NCI-H2196 treated with DMSO at 0.1 percent for 48 hours (cell line): ENCODE measurements at regions not wholly inside any gene's neighbourhood (a gene's known extent, or its start where the extent isn't known, plus 50 kb on each side); places are given as distances from the start of the nearest gene placed in this dataset.
"Not testable (repeated sequence)": the region's sequence is repeated elsewhere in the genome, so short reads cannot be mapped to it uniquely, and the experiment has no call there.

Experiments
- DNase-seq: peaks from one replicate; lab custom pipeline; 2025; ENCODE audit not compliant: unreplicated experiment; lab: John Stamatoyannopoulos, UW

GRCh38 chr13:97856304-97856675, 97.2 kb upstream of the IPO5 start:
- no peak for DNase-seq

- no peak for DNase-seq
These were observed 95.3 kb upstream of the IPO5 start for GRCh38 chr13:97858161-97858560.

GRCh38 chr13:97866346-97866745, 87.1 kb upstream of the IPO5 start:
- no peak for DNase-seq

- DNase-seq, result no peak
These were observed 86.7 kb upstream of the IPO5 start for GRCh38 chr13:97866751-97867150.

- no peak for DNase-seq
These were observed 80.1 kb upstream of the IPO5 start for GRCh38 chr13:97873398-97873797.

- DNase-seq, result no peak
These were observed 78.3 kb upstream of the IPO5 start for GRCh38 chr13:97875218-97875617.

- no peak for DNase-seq
These were observed 77.6 kb upstream of the IPO5 start for GRCh38 chr13:97875911-97876310.

GRCh38 chr13:97878431-97879375, 74.8 kb upstream of the IPO5 start:
- peak; percentile 2 for DNase-seq

GRCh38 chr13:97879646-97880310, 73.7 kb upstream of the IPO5 start:
- DNase-seq, result no peak

- no peak for DNase-seq
These were observed 73.2 kb upstream of the IPO5 start for GRCh38 chr13:97880311-97880675.

- DNase-seq, result no peak
These were observed 71.9 kb upstream of the IPO5 start for GRCh38 chr13:97881556-97881955.

GRCh38 chr13:97883396-97883795, 70.1 kb upstream of the IPO5 start:
- no peak for DNase-seq

- no peak for DNase-seq
These were observed 68.6 kb upstream of the IPO5 start for GRCh38 chr13:97884707-97885468.

GRCh38 chr13:97885641-97886040, 67.8 kb upstream of the IPO5 start:
- no peak for DNase-seq

- no peak for DNase-seq
These were observed 63.7 kb upstream of the IPO5 start for GRCh38 chr13:97889803-97890202.

GRCh38 chr13:97890573-97890972, 62.9 kb upstream of the IPO5 start:
- no peak for DNase-seq

GRCh38 chr13:97891964-97892363, 61.5 kb upstream of the IPO5 start:
- not testable (repeated sequence) for DNase-seq

GRCh38 chr13:97892717-97893116, 60.8 kb upstream of the IPO5 start:
- no peak for DNase-seq

GRCh38 chr13:97895383-97895782, 58.1 kb upstream of the IPO5 start:
- DNase-seq, result no peak

GRCh38 chr13:97896446-97896845, 57.0 kb upstream of the IPO5 start:
- no peak for DNase-seq

- no peak for DNase-seq
These were observed 51.8 kb upstream of the IPO5 start for GRCh38 chr13:97901716-97902115.
